HEK293T (cell line): ENCODE measurements at regions not wholly inside any gene's neighbourhood (a gene's known extent, or its start where the extent isn't known, plus 50 kb on each side); places are given as distances from the start of the nearest gene placed in this dataset.

Experiments
- CTCF ChIA-PET: fragments of 350-600 bp; formaldehyde crosslinking; extraction: SDS; loops from one replicate; lab custom pipeline; 2021; ENCODE audit warnings: antibody characterized with exemption, inconsistent platforms; lab: Yijun Ruan, JAX
- POLR2A ChIA-PET: fragments of 350-600 bp; formaldehyde crosslinking; extraction: SDS; loops from one replicate; lab custom pipeline; 2020; ENCODE audit warnings: antibody characterized with exemption, inconsistent platforms; lab: Yijun Ruan, JAX
- DNase-seq: peaks from one replicate; pipeline ENCODE4 v3.0.0; 2012; ENCODE audit warnings: mixed read lengths; ENCODE audit errors: extremely low spot score
- ARNT ChIP-seq: fragments of 450-650 bp; IDR thresholded peaks from 2 replicates; pipeline ENCODE4 v1.6.1; 2017; ENCODE audit warnings: mild to moderate bottlenecking
- BHLHE40 ChIP-seq: fragments of 450-650 bp; IDR thresholded peaks from 2 replicates; pipeline ENCODE4 v1.6.1; 2016; ENCODE audit warnings: mild to moderate bottlenecking, moderate library complexity, borderline replicate concordance
- CTBP1 ChIP-seq: fragments of 450-650 bp; IDR thresholded peaks from 2 replicates; pipeline ENCODE4 v1.6.1; 2016; ENCODE audit warnings: borderline replicate concordance
- ELF4 ChIP-seq: fragments of 450-650 bp; IDR thresholded peaks from 2 replicates; pipeline ENCODE4 v1.6.1; 2017; ENCODE audit warnings: antibody characterized with exemption
- FOXA1 ChIP-seq: fragments of 450-650 bp; IDR thresholded peaks from 2 replicates; pipeline ENCODE4 v1.6.1; 2016; ENCODE audit warnings: mild to moderate bottlenecking
- FOXK2 ChIP-seq: fragments of 450-650 bp; IDR thresholded peaks from 2 replicates; pipeline ENCODE4 v1.6.1; 2016; ENCODE audit warnings: mild to moderate bottlenecking
- FOXM1 ChIP-seq: fragments of 450-650 bp; IDR thresholded peaks from 2 replicates; pipeline ENCODE4 v1.6.1; 2017; ENCODE audit warnings: mild to moderate bottlenecking, borderline replicate concordance
- HDGF ChIP-seq: fragments of 450-650 bp; IDR thresholded peaks from 2 replicates; pipeline ENCODE4 v1.6.1; 2017; ENCODE audit warnings: antibody characterized with exemption, borderline replicate concordance
- L3MBTL2 ChIP-seq: fragments of 450-650 bp; conservative IDR thresholded peaks from 2 replicates; pipeline ENCODE4 v1.6.1; 2016; ENCODE audit warnings: mild to moderate bottlenecking
- LEF1 ChIP-seq: fragments of 450-650 bp; IDR thresholded peaks from 2 replicates; pipeline ENCODE4 v1.6.1; 2017; ENCODE audit warnings: mild to moderate bottlenecking, borderline replicate concordance
- NFRKB ChIP-seq: fragments of 450-650 bp; IDR thresholded peaks from 2 replicates; pipeline ENCODE4 v1.6.1; 2016; ENCODE audit warnings: mild to moderate bottlenecking, moderate library complexity
- PKNOX1 ChIP-seq: fragments of 450-650 bp; IDR thresholded peaks from 2 replicates; pipeline ENCODE4 v1.6.1; 2016
- SP1 ChIP-seq: fragments of 450-650 bp; IDR thresholded peaks from 2 replicates; pipeline ENCODE4 v1.6.1; 2017
- SUZ12 ChIP-seq: fragments of 450-650 bp; IDR thresholded peaks from 2 replicates; pipeline ENCODE4 v1.6.1; 2016; ENCODE audit warnings: mild to moderate bottlenecking
- TARDBP ChIP-seq: fragments of 450-650 bp; IDR thresholded peaks from 2 replicates; pipeline ENCODE4 v1.6.1; 2016
- ZNF384 ChIP-seq: fragments of 450-650 bp; IDR thresholded peaks from 2 replicates; pipeline ENCODE4 v1.6.1; 2016

GRCh38 chr4:148515248-148515647 lies 73.0 kb upstream of the NR3C2 start:
- ChIA-PET CTCF (no interaction called here), POLR2A (no interaction called here)
- TF ChIP-seq L3MBTL2: no peak
- DNase-seq: no peak

GRCh38 chr4:148514581-148514980 lies 72.4 kb upstream of the NR3C2 start:
- ChIA-PET POLR2A (no interaction called here), CTCF (no interaction called here)
- TF ChIP-seq LEF1: no peak
- TF ChIP-seq SUZ12: no peak
- TF ChIP-seq L3MBTL2: no peak
- TF ChIP-seq FOXK2: no peak
- no peak for TF ChIP-seq FOXA1
- TF ChIP-seq ELF4: no peak
- no peak for DNase-seq

GRCh38 chr4:148514041-148514440 lies 71.8 kb upstream of the NR3C2 start:
- ChIA-PET POLR2A (no interaction called here), CTCF (no interaction called here)
- DNase-seq: no peak
- TF ChIP-seq ZNF384: no peak
- TF ChIP-seq NFRKB: no peak
- TF ChIP-seq TARDBP: no peak
- no peak for TF ChIP-seq FOXA1
- no peak for TF ChIP-seq SUZ12
- TF ChIP-seq L3MBTL2: no peak
- no peak for TF ChIP-seq ELF4
- no peak for TF ChIP-seq BHLHE40
- no peak for TF ChIP-seq FOXK2
- no peak for TF ChIP-seq PKNOX1
- TF ChIP-seq FOXM1: no peak
- no peak for TF ChIP-seq LEF1
- TF ChIP-seq CTBP1: no peak
- no peak for TF ChIP-seq HDGF
- TF ChIP-seq SP1: no peak
- no peak for TF ChIP-seq ARNT

- no peak for TF ChIP-seq TARDBP
- TF ChIP-seq FOXK2: no peak
- TF ChIP-seq ELF4: no peak
- TF ChIP-seq CTBP1: no peak
- TF ChIP-seq FOXM1: no peak
- TF ChIP-seq SP1: no peak
- TF ChIP-seq FOXA1: no peak
- TF ChIP-seq L3MBTL2: no peak
- TF ChIP-seq SUZ12: no peak
- TF ChIP-seq ZNF384: no peak
- no peak for TF ChIP-seq HDGF
- no peak for TF ChIP-seq BHLHE40
- POLR2A ChIA-PET: no interaction called here
- CTCF ChIA-PET: no interaction called here
- DNase-seq: no peak
Measured at GRCh38 chr4:148510211-148510610, 68.0 kb upstream of the NR3C2 start.

GRCh38 chr4:148503681-148504080 lies 61.5 kb upstream of the NR3C2 start:
- POLR2A ChIA-PET: no interaction called here
- CTCF ChIA-PET: no interaction called here
- DNase-seq: no peak
- no peak for TF ChIP-seq SP1
- TF ChIP-seq LEF1: no peak
- no peak for TF ChIP-seq TARDBP
- no peak for TF ChIP-seq FOXM1
- TF ChIP-seq ELF4: no peak
- TF ChIP-seq PKNOX1: no peak
- TF ChIP-seq ZNF384: no peak
- no peak for TF ChIP-seq FOXK2
- TF ChIP-seq ARNT: no peak

- DNase-seq: no peak
- TF ChIP-seq SP1 (no peak), FOXA1 (no peak), ELF4 (no peak), TARDBP (no peak), CTBP1 (no peak), FOXM1 (no peak), PKNOX1 (no peak), FOXK2 (no peak), LEF1 (no peak), NFRKB (no peak), ZNF384 (no peak), ARNT (no peak), L3MBTL2 (no peak)
- POLR2A ChIA-PET: no interaction called here
- CTCF ChIA-PET: interaction anchor here (0.6 to 0.8 kb wide), 4 partner anchors 17 to 875 kb away, joined by 3 to 8 read pairs (median 4); no protein-coding TSS in a partner anchor
Measured at GRCh38 chr4:148497258-148497657, 55.0 kb upstream of the NR3C2 start.

- TF ChIP-seq NFRKB: no peak
- no peak for TF ChIP-seq ARNT
- TF ChIP-seq FOXM1: no peak
- TF ChIP-seq TARDBP: no peak
- TF ChIP-seq LEF1: no peak
- no peak for TF ChIP-seq FOXK2
- TF ChIP-seq SP1: no peak
- TF ChIP-seq CTBP1: no peak
- no peak for TF ChIP-seq BHLHE40
- ChIA-PET CTCF (no interaction called here), POLR2A (no interaction called here)
- DNase-seq: no peak
Measured at GRCh38 chr4:148495463-148495862, 53.2 kb upstream of the NR3C2 start.
